HT1080 (cell line): ENCODE measurements at regions not wholly inside any gene's neighbourhood (a gene's known extent, or its start where the extent isn't known, plus 50 kb on each side); places are given as distances from the start of the nearest gene placed in this dataset.

Experiments used
- DNase-seq: peaks from one replicate; pipeline ENCODE4 v3.0.0-alpha.2; 2015; ENCODE audit warnings: low read depth

- peak; percentile 66 for DNase-seq
Observed at GRCh38 chr9:103397868-103398600, 402.9 kb downstream of the CYLC2 start.

- DNase-seq = no peak
Observed at GRCh38 chr9:103399535-103399934, 404.4 kb downstream of the CYLC2 start.

- DNase-seq = no peak
Observed at GRCh38 chr9:103407260-103407659, 412.1 kb downstream of the CYLC2 start.

GRCh38 chr9:103410059-103410458 is 414.9 kb downstream of the CYLC2 start:
- no peak for DNase-seq

GRCh38 chr9:103427696-103428095 is 432.6 kb downstream of the CYLC2 start:
- DNase-seq = no peak

- no peak for DNase-seq
Observed at GRCh38 chr9:103430469-103430868, 435.3 kb downstream of the CYLC2 start.

- no peak for DNase-seq
Observed at GRCh38 chr9:103431809-103432208, 436.7 kb downstream of the CYLC2 start.

GRCh38 chr9:103444176-103444575 is 449.0 kb downstream of the CYLC2 start:
- peak; percentile 10 for DNase-seq

- DNase-seq = no peak
Observed at GRCh38 chr9:103458826-103459225, 463.7 kb downstream of the CYLC2 start.

GRCh38 chr9:103471241-103471640 is 476.1 kb downstream of the CYLC2 start:
- DNase-seq = peak; percentile 41

GRCh38 chr9:103474156-103474555 is 479.0 kb downstream of the CYLC2 start:
- DNase-seq = no peak

- no peak for DNase-seq
Observed at GRCh38 chr9:103483471-103484096, 488.5 kb downstream of the CYLC2 start.

GRCh38 chr9:103485138-103485537 is 490.0 kb downstream of the CYLC2 start:
- no peak for DNase-seq

- no peak for DNase-seq
Observed at GRCh38 chr9:103514767-103515166, 519.6 kb downstream of the CYLC2 start.

GRCh38 chr9:103522409-103522808 is 527.3 kb downstream of the CYLC2 start:
- no peak for DNase-seq

- peak; percentile 17 for DNase-seq
Observed at GRCh38 chr9:103530934-103531333, 535.8 kb downstream of the CYLC2 start.

GRCh38 chr9:103533318-103533717 is 538.2 kb downstream of the CYLC2 start:
- DNase-seq = no peak

GRCh38 chr9:103537426-103537825 is 542.3 kb downstream of the CYLC2 start:
- no peak for DNase-seq

- no peak for DNase-seq
Observed at GRCh38 chr9:103545260-103545659, 548.8 kb upstream of the SMC2 start.

GRCh38 chr9:103552712-103553111 is 541.4 kb upstream of the SMC2 start:
- no peak for DNase-seq

- peak; percentile 15 for DNase-seq
Observed at GRCh38 chr9:103574056-103574455, 520.1 kb upstream of the SMC2 start.

GRCh38 chr9:103586721-103587120 is 507.4 kb upstream of the SMC2 start:
- no peak for DNase-seq

GRCh38 chr9:103601287-103601686 is 492.8 kb upstream of the SMC2 start:
- DNase-seq = no peak
